ENCODE measurements at regions not wholly inside any gene's neighbourhood (a gene's known extent, or its start where the extent isn't known, plus 50 kb on each side); places are given as distances from the start of the nearest gene placed in this dataset.

DNA sequence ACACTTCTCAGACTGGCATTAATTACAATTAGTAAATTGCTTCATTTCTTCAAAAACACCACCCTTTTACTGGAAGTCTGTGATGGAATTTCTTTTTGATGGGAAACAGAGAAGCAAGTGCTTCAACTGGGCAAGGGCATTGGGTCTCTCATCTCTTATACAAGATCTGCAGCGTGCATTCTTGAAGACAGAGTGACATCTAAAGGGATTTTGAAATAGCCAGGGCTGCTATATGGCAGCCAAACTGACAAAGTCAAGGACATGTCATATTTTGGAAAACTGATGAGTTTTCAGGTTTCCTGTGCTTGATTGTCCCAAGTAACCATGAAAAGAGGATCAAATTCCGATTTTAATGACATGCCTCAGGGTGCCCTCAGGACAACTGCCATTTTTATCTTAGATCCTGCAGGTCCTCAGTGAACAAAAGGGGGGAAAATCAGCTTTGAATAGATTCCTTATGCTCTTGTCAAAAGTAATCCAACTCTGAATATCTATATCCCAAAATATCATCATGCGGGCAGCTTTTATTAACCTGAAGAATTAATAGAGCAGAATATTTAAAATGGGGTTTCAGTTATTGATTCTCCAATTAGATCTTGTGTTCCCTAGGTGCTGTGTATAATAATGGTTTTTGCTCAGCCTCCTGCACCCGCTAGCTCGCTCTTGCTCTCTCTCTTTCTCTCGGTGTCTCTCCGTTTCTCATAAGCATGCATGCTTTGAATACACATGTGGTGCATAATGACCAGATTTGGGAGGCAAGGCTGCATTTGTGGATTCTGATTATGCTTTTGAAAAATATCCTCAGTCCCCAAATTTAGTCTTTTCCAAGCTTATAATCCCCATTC is 221.8 kb downstream of the TTLL7 start:
- no peak for TF ChIP-seq TAF1 (IDR thresholded peaks at IDR 0.05; ENCODE audit: low read depth)
- TF ChIP-seq, protein P1, sequence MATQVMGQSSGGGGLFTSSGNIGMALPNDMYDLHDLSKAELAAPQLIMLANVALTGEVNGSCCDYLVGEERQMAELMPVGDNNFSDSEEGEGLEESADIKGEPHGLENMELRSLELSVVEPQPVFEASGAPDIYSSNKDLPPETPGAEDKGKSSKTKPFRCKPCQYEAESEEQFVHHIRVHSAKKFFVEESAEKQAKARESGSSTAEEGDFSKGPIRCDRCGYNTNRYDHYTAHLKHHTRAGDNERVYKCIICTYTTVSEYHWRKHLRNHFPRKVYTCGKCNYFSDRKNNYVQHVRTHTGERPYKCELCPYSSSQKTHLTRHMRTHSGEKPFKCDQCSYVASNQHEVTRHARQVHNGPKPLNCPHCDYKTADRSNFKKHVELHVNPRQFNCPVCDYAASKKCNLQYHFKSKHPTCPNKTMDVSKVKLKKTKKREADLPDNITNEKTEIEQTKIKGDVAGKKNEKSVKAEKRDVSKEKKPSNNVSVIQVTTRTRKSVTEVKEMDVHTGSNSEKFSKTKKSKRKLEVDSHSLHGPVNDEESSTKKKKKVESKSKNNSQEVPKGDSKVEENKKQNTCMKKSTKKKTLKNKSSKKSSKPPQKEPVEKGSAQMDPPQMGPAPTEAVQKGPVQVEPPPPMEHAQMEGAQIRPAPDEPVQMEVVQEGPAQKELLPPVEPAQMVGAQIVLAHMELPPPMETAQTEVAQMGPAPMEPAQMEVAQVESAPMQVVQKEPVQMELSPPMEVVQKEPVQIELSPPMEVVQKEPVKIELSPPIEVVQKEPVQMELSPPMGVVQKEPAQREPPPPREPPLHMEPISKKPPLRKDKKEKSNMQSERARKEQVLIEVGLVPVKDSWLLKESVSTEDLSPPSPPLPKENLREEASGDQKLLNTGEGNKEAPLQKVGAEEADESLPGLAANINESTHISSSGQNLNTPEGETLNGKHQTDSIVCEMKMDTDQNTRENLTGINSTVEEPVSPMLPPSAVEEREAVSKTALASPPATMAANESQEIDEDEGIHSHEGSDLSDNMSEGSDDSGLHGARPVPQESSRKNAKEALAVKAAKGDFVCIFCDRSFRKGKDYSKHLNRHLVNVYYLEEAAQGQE (IDR thresholded peaks at IDR 0.05; ENCODE audit: low read depth) = no peak

All from Ishikawa (cell line).